HG03039 (cell line): ENCODE measurements at regions not wholly inside any gene's neighbourhood (a gene's known extent, or its start where the extent isn't known, plus 50 kb on each side); places are given as distances from the start of the nearest gene placed in this dataset.

Source experiments
- ATAC-seq: cut with Tn5 transposase; IDR thresholded peaks from one replicate; pipeline ENCODE4 v1.9.1; 2021; ENCODE audit warnings: mild to moderate bottlenecking, moderate library complexity; ENCODE audit not compliant: unreplicated experiment

- no peak for ATAC-seq
Observed at GRCh38 chr13:109602356-109602755, 184.0 kb downstream of the IRS2 start.

- no peak for ATAC-seq
Observed at GRCh38 chr13:109599901-109600657, 186.3 kb downstream of the IRS2 start.

- ATAC-seq = no peak
Observed at GRCh38 chr13:109595471-109595870, 190.9 kb downstream of the IRS2 start.

- ATAC-seq = no peak
Observed at GRCh38 chr13:109593230-109593629, 193.2 kb downstream of the IRS2 start.

- no peak for ATAC-seq
Observed at GRCh38 chr13:109592770-109593169, 193.6 kb downstream of the IRS2 start.

- ATAC-seq = no peak
Observed at GRCh38 chr13:109587689-109588088, 198.7 kb downstream of the IRS2 start.

GRCh38 chr13:109586509-109587346 is 199.7 kb downstream of the IRS2 start:
- ATAC-seq = no peak

GRCh38 chr13:109584844-109585361 is 201.5 kb downstream of the IRS2 start:
- no peak for ATAC-seq

- no peak for ATAC-seq
Observed at GRCh38 chr13:109577191-109577700, 209.1 kb downstream of the IRS2 start.

GRCh38 chr13:109576331-109576813 is 210.0 kb downstream of the IRS2 start:
- no peak for ATAC-seq

GRCh38 chr13:109575821-109576220 is 210.6 kb downstream of the IRS2 start:
- ATAC-seq = no peak

- ATAC-seq = no peak
Observed at GRCh38 chr13:109572389-109572788, 214.0 kb downstream of the IRS2 start.

GRCh38 chr13:109569958-109570711 is 216.2 kb downstream of the IRS2 start:
- ATAC-seq = peak; percentile 79

- no peak for ATAC-seq
Observed at GRCh38 chr13:109568339-109568818, 218.0 kb downstream of the IRS2 start.

- ATAC-seq = no peak
Observed at GRCh38 chr13:109567315-109567714, 219.1 kb downstream of the IRS2 start.

- ATAC-seq = no peak
Observed at GRCh38 chr13:109565877-109566276, 220.5 kb downstream of the IRS2 start.

- ATAC-seq = no peak
Observed at GRCh38 chr13:109548374-109548773, 238.0 kb downstream of the IRS2 start.

GRCh38 chr13:109547942-109548341 is 238.4 kb downstream of the IRS2 start:
- ATAC-seq = no peak

GRCh38 chr13:109545931-109546330 is 240.5 kb downstream of the IRS2 start:
- ATAC-seq = no peak

GRCh38 chr13:109541081-109541480 is 245.3 kb downstream of the IRS2 start:
- ATAC-seq = no peak

- no peak for ATAC-seq
Observed at GRCh38 chr13:109537584-109537983, 248.8 kb downstream of the IRS2 start.
